ENCODE measurements at regions not wholly inside any gene's neighbourhood (a gene's known extent, or its start where the extent isn't known, plus 50 kb on each side); places are given as distances from the start of the nearest gene placed in this dataset.
A peak's percentile ranks its signal among the peaks of the same experiment; 100 is the strongest.

DNA sequence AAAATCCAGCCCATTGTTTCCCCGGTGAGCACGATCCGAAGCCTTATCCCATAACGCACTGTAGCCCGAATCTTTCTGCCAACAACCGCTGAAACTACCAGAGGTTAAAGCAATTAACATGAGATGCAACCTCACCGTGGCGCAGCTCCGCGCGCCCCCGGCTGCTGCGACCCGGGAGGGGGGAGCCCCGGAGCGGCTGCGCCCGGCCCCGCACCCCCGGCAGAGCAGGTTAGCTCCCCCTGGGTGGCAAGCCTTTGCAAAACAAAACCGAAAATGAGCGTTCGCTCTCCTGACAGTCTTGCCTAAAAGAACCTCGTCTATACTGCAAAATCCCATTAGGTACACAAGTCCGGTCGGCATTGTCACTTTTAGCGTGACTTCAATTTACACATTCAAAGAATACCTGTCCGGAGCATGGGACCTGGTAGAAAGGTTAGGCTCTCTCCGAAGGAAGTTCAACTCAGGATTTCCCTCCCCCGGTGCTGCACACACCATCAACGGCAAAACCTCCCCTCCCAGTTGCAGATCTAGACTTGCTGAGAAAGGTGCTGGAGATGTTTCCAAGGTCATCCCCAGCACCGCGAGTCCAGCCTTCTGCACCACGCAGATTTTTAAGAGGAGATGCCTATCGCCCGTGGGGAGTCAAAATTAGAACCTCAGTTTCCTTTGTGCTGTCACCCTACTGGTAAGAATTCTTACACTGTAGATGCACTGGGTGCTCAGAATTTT lies 107.5 kb downstream of the ZNF281 start:
- Histone ChIP-seq H3K4ac (ENCODE audit: low read depth, low read length) (no peak overlapping the region), H3K79me1 (ENCODE audit: insufficient read depth, low read depth, low read length, poor library complexity, severe bottlenecking) (no peaks in the 10 kb centered on the region), H4K5ac (ENCODE audit: insufficient read length, low read depth, low read length) (no peak overlapping the region), H3K9ac (ENCODE audit: extremely low read depth, insufficient read length, low read length) (peak overlapping the region; percentile 25), H3K23ac (ENCODE audit: insufficient read length, low read depth, low read length) (no peak overlapping the region), H3K27ac (ENCODE audit: insufficient read length, low read depth, low read length) (no peak overlapping the region), H3K14ac (ENCODE audit: insufficient read depth, low read length) (no peak overlapping the region), H2BK15ac (ENCODE audit: low read depth, low read length) (no peak overlapping the region), H4K91ac (ENCODE audit: insufficient read length, low read depth, low read length) (no peak overlapping the region), H4K20me1 (ENCODE audit: control insufficient read depth, insufficient read depth, insufficient read length) (no peaks in the 10 kb centered on the region), H3K18ac (ENCODE audit: insufficient read length, low read depth, low read length) (no peak overlapping the region), H2BK12ac (ENCODE audit: insufficient read length, low read depth, low read length) (no peak overlapping the region), H4K8ac (replicated peaks; ENCODE audit: insufficient read length, low read depth, low read length) (no peak overlapping the region), H3T11ph (ENCODE audit: low read length) (no peak overlapping the region), H2BK5ac (ENCODE audit: insufficient read length, low read length) (no peak overlapping the region), H2AK5ac (ENCODE audit: insufficient read length, low read length) (no peak overlapping the region), H3K27me3 (ENCODE audit: insufficient read depth, low read length) (no peaks in the 10 kb centered on the region; the same call in 1 of the 2 replicates), H3K4me2 (ENCODE audit: insufficient read depth, insufficient read length, low read length) (peak overlapping the region; percentile 97), H3K79me2 (ENCODE audit: insufficient read depth, low read length) (no peaks in the 10 kb centered on the region), H2BK20ac (ENCODE audit: low read depth, low read length, poor library complexity, severe bottlenecking) (no peak overlapping the region), H2AFZ (ENCODE audit: low read length) (no peak overlapping the region), H2BK120ac (ENCODE audit: low read depth, low read length, poor library complexity, severe bottlenecking) (no peak overlapping the region), H3K4me1 (ENCODE audit: insufficient read depth, low read length) (peaks cover 3% of the 10 kb centered on the region), H3K56ac (ENCODE audit: insufficient read length, low read depth, low read length) (no peak overlapping the region), H3K23me2 (ENCODE audit: insufficient read length, low read depth, low read length, poor library complexity, severe bottlenecking) (peaks cover 11% of the 10 kb centered on the region), H3K9me3 (ENCODE audit: control insufficient read depth, low read depth, low read length) (no peaks in the 10 kb centered on the region)
- H3K4me1 Mint-ChIP-seq, result peaks cover 19% of the 10 kb centered on the region in 2 experiments
- no CpG with 5 or more reads among the region's 36 CpGs for WGBS (ENCODE audit: extremely low coverage, insufficient read length, low lambda C conversion rate)
- H3K27me3 Mint-ChIP-seq (ENCODE audit: low read depth), result peaks cover 51% of the 10 kb centered on the region
- no peak overlapping the region for H3K27ac Mint-ChIP-seq
- peak overlapping the region; percentile 57 to 75 for H3K4me3 Mint-ChIP-seq
- no peaks in the 10 kb centered on the region for H3K36me3 Mint-ChIP-seq (ENCODE audit: insufficient read depth in 1 of 3, low read depth in 3 of 3)
- peak; percentile 36 for DNase-seq
- no peaks in the 10 kb centered on the region for H3K9me3 Mint-ChIP-seq
- TF ChIP-seq CTCF (conservative IDR thresholded peaks at IDR 0.05), result no peak

Measured in H9 (cell line).